ENCODE measurements at regions not wholly inside any gene's neighbourhood (a gene's known extent, or its start where the extent isn't known, plus 50 kb on each side); places are given as distances from the start of the nearest gene placed in this dataset.

GRCh38 chr1:65092691-65093090 is 55.3 kb upstream of the AK4 start:
- no peak overlapping the region for H3K4me3 ChIP-seq (ENCODE audit: low read depth, low read length)
- no peak for DNase-seq (ENCODE audit: low read depth)
- TF ChIP-seq CTCF (IDR thresholded peaks at IDR 0.05; ENCODE audit: insufficient read depth, low read depth, low read length, missing control alignments): no peak

GRCh38 chr1:65097076-65097475 is 50.9 kb upstream of the AK4 start:
- no peak for DNase-seq (ENCODE audit: low read depth)
- H3K4me3 ChIP-seq (ENCODE audit: low read depth, low read length): no peak overlapping the region
- TF ChIP-seq CTCF (IDR thresholded peaks at IDR 0.05; ENCODE audit: insufficient read depth, low read depth, low read length, missing control alignments): no peak

Data from GM12865 (cell line).